SK-N-DZ (cell line): ENCODE measurements at regions not wholly inside any gene's neighbourhood (a gene's known extent, or its start where the extent isn't known, plus 50 kb on each side); places are given as distances from the start of the nearest gene placed in this dataset.
"Not testable (repeated sequence)": the region's sequence is repeated elsewhere in the genome, so short reads cannot be mapped to it uniquely, and the experiment has no call there.

ENCODE experiments used
- DNase-seq: peaks from one replicate; pipeline ENCODE4 v3.0.0-alpha.2; 2015; ENCODE audit warnings: low spot score

DNA sequence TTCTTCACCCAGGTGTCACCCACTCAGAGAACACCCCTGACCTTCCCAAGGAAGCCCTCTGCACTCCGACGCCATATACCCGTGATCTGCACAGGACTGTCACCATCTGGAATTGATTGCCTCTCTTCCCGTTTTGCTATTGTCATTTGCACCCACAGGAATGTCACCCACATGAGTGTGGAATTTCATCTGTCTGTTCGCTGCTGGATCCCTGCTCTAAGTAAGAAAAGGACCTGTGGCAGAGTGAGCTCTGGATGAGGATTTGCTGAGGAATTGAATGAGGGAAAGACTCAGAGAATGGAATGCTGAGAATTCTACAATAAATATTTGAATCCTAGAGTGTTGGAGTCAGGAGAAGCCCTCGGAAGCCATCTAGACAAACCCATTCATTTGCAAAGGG, 233.6 kb upstream of the SULF2 start:
- DNase-seq: not testable (repeated sequence)

DNA sequence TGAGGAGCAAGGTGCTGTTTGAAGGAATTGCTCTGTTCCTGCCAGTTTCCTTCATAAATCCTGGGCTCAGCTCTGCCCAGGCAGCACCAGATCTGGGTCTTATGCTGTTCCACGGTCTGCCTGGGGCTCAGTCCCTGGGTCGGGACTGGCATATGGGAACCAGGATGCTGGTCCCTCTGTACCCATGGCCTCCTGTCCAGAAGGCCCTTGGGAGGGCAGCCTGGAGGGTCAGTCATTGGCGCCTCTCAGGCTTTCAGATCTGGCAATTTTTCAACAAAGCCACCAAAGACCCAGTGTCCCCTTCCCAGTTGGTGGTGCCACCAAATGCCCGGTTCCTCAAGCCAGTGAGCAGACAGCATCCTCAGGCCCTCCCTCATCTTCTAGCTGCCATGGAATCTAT, 232.7 kb upstream of the SULF2 start:
- no peak for DNase-seq

GRCh38 chr20:48017509-48017908, 232.2 kb upstream of the SULF2 start:
- no peak for DNase-seq

- DNase-seq: no peak
These were observed 230.9 kb upstream of the SULF2 start for GRCh38 chr20:48015943-48016723.

GRCh38 chr20:48015141-48015910, 230.0 kb upstream of the SULF2 start:
- DNase-seq: no peak

DNA sequence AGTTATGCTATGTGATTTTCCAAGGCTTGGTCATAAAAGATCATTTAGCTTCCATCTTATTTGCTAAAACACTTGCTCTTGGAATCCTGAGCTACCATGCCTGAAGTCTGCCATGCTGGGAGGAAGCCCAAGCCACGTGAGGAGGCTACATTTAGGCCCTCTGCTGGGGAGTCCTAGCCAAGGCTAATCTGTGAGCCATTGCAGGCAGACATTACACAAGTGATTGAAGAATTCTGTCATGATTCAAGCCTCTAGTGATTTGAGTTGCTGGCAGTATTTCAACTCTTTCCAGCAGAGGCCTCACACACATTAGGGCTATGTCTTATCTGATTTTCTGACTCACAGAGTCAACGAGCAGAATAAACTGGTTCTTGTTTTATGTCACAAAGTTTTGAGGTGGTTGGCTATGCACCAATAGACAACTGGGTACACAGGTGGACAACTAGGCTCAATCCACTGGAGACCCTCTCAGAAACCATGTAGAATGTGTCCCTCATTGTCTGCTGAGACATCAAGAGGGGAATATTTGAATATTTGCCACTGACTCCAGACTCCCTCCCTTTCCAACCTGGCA, 227.2 kb upstream of the SULF2 start:
- DNase-seq: no peak

GRCh38 chr20:48011025-48011424, 225.7 kb upstream of the SULF2 start:
- DNase-seq: no peak

- no peak for DNase-seq
These were observed 225.3 kb upstream of the SULF2 start for GRCh38 chr20:48010623-48011022.

GRCh38 chr20:48008850-48009515, 223.7 kb upstream of the SULF2 start:
- DNase-seq: no peak

DNA sequence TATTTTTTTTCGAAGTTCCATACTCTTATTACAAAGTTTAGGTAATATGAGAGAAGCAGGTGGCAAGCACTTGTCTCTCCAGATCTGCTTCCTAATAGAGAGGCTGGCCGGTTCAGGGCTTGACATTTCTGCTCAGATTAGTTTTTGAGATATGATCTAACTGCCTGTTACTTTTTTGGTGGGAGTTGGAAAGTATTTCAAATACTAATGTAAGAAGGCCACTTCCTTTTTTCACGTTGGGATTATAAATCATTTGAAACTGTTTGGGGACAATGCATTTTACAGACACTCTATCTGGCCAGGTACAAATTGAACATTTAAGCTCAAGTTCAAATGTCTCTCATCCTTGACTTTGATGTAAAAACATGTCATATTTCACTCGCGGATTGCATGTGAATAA, 222.1 kb upstream of the SULF2 start:
- DNase-seq: no peak

- no peak for DNase-seq
These were observed 221.0 kb upstream of the SULF2 start for GRCh38 chr20:48006036-48006833.

DNA sequence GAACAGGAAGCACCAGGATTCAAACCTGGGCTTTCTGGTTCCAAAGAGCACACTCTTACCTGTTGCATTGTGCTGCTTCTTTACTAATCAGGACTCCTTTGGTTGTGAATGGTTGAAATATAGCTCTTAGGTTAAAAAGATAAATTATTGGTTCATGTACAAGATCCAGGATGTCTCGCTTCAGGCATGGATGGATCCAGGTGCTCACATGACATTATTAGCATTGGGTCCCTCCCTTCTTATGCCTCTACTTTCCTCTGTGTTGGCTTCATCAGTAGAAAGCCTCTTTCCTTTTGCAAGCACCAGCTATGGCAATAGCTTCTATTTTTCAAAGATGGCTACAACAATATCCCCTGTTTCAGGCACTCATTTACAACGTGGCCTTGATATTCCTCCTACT, 217.7 kb upstream of the SULF2 start:
- DNase-seq: no peak

DNA sequence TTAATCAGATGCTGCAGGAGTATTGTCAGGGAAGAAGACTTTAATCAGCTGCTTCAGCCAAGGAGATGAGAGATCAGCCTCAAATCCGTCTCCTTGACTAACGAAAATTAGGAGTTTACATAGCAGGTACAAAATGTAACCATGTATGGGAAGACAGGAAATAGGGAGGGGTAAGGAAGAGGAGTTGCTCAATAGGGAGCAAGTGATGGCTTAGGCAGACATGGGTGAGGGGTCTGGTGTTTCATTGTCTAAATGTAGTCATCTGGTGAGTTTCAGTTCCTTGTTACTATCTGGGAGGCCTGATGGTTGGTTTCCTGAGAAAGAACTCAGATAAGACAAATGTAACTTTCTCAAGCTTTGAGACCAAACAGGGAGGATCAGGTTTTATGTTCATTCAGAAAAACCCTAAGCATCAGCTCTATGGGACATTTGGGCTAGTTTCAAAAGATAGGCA, 217.3 kb upstream of the SULF2 start:
- DNase-seq: no peak

DNA sequence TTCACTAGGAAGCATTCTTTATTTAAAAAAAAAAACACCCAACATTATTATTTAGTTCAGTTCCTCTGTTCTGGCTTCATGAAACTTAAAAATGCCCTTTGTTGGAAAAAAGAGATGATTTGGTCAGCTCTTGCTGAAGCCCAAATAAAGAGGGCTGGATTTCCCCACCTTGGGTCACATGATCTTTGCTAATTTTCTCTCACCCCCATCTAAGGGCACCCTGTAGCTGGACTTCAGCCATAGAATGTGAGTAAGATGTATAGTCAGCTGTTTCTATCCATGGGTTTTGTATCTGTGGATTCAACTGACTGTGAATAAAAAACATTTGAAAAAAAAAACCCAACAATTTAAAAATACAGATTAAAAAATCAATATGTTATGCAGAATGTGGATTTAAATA, 213.9 kb upstream of the SULF2 start:
- DNase-seq: no peak

GRCh38 chr20:47998736-47999135, 213.5 kb upstream of the SULF2 start:
- DNase-seq: peak; percentile 66

GRCh38 chr20:47995661-47996060, 210.4 kb upstream of the SULF2 start:
- DNase-seq: no peak

- DNase-seq: no peak
These were observed 208.5 kb upstream of the SULF2 start for GRCh38 chr20:47993817-47994216.

DNA sequence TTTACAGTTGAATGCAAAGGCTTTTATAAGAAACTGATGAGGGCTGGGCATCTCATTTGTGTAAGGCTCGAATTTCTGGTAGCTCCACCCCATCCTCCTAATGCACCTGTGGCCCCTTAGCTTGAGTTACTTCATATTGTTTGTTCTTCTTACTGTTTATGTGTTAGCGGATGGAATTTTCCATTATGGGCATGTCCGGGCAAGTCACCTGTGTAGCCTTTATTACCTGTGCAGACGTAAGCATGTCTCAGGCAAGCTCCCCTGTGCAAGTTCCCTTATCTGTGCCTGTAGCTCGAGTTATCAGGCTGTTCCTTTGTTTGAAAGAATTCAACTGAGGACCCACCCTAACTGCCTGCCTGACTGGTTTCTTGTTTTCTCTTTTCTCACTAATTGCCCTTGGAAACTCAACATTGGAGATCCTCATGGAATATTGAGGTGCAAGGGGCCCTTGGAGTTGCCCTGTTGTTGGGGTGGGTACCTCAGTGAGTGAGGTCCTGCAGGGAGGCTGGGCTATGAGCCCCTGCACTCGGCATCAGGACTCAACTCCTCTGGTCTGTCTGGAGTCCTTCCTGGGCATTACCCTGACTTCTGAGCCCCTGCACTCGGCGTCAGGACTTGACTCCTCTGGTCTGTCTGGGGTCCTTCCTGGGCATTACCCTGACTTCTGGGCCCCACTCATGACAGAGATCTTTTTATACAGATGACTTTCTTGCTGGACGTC, 207.9 kb upstream of the SULF2 start:
- DNase-seq: no peak

- no peak for DNase-seq
These were observed 206.7 kb upstream of the SULF2 start for GRCh38 chr20:47991875-47992488.

- peak; percentile 64 for DNase-seq
These were observed 205.3 kb upstream of the SULF2 start for GRCh38 chr20:47990507-47991150.
